Inferior parietal cortex (tissue), 1 donor: ENCODE measurements at regions not wholly inside any gene's neighbourhood (a gene's known extent, or its start where the extent isn't known, plus 50 kb on each side); places are given as distances from the start of the nearest gene placed in this dataset.

Experiments used
- DNase-seq: peaks from one replicate; pipeline ENCODE4 v3.0.0-alpha.2; 2016; ENCODE audit errors: extremely low spot score

DNA sequence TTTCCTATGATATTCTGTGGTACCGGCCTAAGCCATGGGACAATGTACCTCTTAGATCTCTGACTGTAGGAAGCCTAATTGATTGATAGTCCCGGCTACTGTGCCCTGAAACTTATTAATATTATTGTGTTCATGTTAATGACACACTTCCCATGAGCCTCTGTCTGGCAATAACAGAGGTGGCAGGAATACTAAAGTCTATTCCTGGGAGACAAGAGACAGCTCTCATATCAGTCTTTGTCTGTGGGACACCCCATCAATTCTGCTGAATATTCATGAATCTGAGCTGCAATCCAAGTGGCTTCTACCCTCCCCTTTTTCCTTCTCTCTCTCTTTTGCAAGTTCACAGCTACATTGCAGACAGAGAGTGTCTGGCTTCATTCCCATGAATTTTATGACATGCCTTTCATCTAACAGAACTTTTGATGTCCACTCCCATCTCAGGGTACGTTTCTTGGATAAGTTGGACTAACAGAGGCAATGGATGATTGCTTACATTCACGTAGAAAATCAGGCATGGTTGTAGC, 907.5 kb downstream of the ZPLD1 start:
- DNase-seq = no peak

DNA sequence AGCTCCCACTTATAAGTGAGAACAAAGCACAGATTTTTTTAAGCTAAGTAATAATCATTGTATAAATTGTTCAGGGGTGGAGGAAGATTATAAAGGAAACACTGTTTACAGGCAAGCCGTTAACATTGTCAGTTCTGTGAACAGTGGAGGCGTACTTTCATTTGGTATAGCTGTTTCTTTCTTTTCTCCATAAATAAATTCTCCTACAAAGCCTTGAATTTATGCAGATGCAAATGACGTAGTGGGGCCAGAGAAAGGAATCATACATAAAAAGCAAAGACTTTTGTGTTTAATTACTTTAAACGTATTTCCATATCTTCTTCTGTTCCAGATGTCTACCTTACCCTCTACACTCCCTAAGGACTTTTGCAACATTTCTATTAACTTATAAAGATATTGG, 914.9 kb downstream of the ZPLD1 start:
- no peak for DNase-seq

DNA sequence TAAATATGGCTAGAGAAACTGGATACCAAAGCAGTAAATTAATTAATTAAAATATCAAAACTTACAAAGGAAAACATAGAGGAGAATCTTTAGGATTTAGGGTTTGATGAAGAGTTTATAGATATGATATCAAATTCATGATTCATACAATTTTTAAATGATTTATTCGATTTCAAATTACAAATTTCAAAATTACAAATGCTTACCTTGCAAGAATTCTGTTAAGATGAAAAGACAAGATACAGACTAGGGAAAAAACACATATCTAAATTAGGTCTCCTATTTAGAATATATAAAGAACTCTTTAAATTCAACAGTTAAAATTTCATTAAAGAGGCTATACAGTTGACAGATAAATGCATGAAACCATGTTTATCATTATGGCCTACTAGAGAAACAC, 930.7 kb downstream of the ZPLD1 start:
- no peak for DNase-seq

DNA sequence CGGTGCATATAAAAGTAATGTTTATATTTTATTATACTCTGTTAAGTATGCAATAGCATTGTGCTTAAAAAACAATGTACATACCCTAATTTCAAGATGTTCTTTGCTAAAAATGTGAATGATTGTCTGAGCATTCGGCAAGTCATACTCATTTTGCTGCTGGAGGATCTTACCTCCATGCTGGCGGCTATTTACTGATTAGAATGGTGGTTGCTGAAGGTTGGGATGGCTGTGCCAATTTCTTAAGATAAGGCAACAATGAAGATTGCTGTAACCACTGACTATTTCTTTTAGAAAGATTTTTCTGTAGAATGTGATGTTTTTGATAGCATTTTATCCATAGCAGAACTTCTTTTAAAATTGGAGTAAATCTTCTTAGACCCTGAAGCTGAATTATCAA, 932.7 kb downstream of the ZPLD1 start:
- DNase-seq = no peak

DNA sequence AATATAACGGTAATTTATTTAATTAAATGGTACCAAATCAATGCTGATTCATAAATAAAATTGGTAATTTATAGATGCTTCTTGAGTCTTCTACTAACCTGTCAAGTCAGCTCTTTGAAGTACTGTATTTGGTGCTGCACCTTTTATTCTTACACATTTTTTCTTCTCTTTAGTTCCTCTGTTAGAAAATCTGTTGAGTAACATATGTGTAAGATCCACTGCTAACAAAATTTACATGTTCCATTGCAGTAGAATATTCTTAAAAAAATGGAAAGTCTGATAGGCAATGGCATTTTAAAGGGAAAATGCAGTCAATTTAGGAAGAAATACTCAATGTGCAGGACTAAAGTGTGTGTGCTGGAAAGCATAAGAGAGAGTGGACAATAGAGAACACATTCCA, 936.6 kb downstream of the ZPLD1 start:
- no peak for DNase-seq

DNA sequence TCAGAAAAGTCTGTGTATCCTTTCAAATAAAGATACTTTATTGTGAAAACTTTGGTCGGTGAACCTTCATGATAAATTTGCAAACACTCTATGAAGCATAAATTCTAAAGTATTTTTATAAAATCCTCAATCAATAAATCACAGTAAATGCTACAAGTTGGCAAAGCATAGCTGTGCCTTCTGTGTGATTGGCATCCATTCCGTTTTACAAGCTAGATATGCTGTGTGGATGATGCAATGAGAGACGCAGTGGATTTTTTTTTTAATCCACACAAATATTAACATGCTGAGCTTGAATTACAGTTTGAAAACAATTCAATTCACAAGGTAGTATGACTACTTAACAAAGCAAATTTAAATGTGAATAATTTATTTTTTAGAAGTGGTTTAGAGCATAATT, 937.2 kb downstream of the ZPLD1 start:
- DNase-seq = no peak

DNA sequence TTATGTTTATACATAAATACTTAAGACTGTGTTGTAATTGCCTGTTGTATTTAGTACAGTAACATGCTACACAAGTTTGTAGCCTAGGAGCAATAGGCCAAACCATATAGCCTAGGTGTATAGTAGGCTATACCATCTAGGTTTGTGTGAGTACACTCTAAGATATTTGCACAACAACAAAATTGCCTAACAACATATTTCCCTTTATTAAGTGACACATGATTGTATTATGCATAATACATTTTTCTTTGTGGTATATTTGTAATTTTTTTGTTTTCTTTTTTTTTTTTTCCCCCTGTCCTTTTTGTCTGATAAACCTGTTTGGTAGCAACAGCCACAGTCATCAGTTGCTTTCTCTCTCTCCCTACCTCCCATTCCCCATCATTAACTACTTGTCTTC, 945.6 kb downstream of the ZPLD1 start:
- DNase-seq = no peak

DNA sequence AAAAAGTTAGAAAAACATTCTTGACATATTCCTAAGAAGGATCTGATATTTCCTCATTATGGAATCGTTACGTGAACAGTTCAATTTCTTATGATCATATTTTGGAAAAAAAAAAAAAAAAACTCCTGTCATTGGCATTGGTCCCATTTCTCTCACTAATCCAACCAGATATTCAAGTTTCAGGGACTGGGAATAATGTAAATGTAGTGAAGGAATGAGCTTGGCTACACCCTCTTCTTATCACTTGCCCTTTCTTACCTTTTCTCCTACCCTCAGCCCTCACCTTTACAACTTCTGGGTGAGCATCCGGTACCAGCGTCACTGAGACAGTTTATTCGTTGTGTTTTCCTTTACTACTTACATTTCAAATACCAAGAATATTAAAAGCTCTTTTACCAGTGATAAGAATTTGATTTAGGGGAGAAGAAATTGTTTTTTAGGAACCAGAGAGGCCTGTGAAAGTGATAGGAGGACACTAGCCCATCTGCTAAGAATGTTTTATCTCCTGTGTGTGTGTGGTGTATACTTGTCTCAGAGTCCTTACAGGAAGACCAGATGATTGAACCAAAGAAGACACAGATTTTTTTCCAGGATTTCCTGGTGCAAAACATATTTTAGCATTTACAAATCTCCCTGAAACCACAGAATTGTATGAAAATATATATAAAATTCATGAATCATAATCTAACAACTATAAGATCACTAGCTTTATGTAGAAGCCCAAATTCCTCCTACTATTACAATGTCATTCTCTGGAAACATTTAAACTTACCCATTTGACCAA, 946.7 kb downstream of the ZPLD1 start:
- no peak for DNase-seq

DNA sequence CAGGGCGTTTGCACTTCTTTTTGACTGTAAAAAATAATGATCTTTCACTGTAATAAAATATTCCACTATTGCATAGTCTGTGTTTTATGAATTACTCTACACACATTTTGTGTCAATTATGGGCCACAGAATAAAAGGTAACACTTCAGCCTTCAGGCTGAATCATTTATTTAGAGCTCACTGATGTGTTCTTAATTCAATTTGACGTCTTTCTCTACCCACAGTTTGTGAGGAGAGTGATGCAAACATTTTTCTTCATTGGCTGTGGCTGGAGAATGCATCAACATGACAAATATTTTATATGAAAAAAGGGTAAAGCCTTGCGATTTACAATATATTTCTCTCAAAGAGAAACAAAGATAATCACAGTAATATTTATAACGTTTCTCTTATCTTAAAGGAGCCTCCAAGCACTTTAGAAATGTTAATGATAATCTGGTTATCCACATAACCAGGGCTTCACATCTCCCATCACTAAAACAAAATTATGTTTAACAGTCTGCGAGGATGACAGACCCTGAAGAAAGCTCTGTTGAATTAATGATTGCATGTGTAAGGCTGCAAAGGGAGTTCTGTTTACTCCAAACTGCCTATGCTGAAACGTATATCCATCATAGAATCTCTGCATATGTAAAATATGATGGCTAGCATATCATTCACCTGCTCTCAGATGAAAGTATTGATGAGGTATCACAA, 951.3 kb downstream of the ZPLD1 start:
- DNase-seq = no peak

DNA sequence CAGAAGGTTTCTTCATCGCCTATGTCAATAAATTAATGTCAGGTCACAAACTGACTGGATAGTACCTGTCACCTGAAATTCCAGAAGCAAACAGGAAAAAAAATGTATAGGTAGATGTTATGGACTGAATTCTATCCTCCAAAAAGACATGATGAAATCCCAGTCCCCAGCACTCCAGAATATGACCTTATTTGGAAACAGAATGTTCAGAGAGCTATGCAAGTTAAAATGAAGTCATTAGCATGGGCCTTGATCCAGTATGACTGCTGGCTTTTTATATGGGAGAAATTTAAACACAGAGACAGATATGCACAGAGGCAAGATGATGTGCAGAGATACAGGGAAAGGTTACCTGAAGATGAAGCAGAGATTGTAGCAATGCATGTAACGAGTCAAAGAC, 953.4 kb downstream of the ZPLD1 start:
- DNase-seq = no peak

DNA sequence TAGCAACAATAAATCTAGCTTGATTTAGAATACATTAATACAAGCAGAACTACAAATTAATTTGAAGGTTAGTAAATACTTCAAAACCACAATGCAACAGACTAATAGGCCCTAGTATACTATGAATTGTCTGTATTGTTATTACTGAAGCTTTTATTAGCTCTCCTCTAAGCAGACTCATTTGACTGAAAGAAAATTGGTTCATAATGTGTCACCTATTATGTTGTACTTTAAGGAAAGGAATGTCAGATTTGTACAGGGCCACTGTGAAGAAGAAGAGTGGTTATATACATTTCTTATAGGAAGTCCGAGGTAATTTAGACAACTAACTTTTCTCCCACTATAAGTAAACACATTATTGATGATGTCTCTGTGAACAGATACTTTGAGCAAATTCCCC, 954.5 kb downstream of the ZPLD1 start:
- no peak for DNase-seq

DNA sequence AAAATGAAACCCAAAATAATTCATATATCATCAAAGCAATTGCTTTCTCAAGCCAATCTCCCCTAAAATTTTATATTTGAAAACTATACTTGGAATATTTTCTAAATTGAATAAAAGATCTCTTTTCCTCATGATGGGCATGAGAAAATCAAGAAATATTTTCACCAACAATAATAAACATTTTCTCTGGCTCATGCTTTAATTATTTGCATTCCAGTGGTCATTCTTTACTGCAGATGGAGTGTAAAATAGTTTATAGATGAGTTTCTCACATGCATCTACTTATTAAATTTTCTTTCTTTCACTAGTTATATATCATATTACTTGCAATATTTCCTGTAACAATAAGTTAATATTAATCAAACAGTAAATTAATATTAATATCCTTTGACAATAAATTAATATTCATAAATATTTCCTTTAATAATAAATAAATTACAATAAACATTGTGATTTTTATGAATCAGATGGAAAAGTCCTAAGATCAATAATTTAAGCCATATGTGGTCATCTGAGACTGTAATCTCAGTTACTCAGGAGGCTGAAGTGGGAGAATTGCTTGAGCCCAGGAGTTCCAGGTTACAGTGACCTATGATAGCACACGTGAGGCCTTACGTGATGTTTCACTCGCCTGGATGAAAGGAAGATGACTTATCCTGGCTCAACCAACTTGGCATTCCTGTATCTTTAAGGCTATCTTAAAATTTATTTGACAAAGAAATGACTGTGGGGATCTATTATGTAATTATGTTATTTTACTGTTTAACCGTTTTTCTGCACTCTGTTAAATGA, 958.8 kb downstream of the ZPLD1 start:
- no peak for DNase-seq

DNA sequence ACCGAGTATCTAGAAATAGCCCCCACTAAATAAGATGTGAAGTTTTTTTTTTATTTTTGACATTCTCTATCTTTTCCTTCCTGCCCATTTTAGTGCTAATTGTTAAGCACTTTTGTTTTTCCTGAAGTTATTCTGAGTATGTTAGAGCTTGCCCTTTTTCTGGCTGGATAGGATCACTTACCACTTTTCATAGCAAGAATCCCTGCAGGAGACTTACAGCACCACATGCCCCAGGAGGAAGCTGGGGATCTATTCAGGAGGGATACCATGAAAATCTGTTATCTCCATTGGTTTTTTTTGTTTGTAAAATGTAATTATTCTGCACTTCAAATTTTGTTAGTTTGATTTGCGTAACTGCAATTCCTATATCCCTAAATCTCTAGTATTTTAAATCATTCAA, 968.4 kb downstream of the ZPLD1 start:
- no peak for DNase-seq

DNA sequence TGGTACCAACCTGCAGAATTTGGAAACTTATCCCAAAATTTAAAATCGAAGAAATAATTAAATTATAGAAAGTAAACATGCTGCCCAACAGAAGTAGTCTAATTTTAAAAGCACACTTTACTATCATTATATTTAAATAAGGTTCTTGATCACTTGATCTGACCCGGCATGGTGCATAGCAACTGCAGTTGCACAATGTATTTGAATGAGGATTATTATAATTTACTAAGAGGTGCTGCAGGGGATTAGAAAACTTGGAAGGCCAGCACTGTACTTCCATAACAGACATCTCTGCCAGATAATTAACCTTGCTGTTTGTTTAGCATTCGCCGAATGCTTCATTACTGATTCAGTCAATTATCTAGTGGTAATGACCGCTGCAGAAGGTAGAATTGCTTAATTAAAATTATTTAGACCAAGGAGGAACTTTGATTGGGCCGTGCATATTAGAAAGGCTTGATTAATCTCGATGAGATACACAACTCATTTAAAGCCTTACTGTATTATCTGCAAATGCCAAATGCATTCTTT, 971.6 kb downstream of the ZPLD1 start:
- DNase-seq = no peak

DNA sequence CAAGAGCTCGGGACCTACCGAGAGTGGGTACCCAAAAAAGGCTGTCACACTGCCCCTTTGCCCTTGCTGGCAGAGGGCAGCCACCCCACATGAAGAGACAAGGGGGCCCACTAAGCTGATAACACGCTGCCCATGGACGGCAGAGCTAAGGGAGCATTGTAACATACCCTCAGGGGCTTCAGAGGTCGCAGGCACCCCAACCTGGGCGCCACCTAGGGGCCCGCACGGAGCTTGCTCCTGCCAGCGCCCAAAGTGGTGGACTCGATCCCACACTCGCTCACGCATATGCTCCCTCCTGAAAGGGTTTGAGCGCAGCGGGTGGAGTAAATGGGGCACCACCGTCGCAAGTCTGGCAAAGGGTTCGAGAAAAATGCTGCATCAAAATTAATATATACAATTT, 975.4 kb downstream of the ZPLD1 start:
- DNase-seq = no peak

DNA sequence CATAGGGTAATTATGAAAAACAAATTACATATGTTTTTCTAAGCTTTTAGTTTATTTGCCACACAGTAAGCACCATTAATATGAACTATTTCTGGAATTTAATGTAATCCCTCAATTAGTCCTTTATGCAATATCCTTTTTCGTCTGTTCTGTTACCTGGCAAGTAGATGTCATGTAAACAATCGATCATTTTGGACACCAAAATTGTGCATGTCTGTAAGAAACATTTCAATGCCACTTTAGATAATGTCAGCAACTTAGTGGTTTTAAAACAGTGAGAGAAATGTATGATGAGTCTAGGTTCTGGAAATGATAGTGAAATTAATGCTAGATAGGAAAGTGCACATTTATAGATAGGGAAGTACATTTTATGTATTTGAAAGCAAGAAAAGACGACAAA, 986.6 kb downstream of the ZPLD1 start:
- no peak for DNase-seq

DNA sequence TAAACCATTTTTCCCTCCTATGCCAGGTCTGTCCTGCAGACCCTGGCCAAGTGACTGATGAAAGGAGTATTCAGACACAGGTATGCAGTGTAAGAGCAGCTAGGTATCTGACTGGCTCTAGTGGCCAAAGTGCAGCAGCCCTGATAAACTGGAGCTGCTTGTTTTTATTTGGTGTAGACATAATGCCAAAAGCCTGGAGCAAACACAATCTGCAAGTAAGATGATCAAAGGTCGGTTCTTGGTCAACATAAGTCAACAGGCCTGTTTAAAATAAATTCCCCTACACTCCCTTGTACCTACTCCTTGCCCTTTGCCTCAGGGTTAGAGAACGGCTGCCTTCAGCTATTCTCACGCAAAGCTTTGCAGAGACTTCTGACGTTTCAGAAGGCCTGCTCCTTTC, 1003.1 kb downstream of the ZPLD1 start:
- DNase-seq = no peak

DNA sequence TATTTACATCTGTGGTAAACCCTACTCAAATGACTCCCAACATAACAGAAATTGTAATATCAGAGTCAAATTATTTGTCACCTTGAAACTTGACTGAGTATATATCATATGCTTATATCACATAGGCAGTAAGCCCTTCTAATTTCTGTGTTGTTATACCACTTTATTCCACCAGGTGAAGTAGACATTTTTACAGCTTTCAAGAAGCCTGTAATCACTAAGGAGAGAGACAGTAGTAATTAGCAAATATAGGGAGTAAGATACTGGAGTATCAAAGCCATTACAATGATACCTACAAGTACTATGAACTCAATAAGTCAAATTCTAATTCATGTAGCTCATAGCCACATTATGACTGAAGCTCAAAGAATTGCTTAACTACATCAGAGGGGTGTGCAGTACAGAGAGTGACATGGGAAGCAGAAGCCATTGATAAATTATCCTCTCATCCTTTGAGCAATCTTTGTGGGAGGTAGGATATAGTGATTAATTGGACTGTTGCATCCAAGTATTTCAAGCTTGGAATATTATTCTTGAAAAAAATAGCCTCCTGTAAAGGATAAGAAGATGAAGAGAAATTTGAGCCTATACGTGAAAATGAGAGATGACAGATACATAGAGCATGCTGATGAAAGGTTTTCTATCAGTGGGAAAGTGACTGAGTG, 1005.9 kb downstream of the ZPLD1 start:
- no peak for DNase-seq

DNA sequence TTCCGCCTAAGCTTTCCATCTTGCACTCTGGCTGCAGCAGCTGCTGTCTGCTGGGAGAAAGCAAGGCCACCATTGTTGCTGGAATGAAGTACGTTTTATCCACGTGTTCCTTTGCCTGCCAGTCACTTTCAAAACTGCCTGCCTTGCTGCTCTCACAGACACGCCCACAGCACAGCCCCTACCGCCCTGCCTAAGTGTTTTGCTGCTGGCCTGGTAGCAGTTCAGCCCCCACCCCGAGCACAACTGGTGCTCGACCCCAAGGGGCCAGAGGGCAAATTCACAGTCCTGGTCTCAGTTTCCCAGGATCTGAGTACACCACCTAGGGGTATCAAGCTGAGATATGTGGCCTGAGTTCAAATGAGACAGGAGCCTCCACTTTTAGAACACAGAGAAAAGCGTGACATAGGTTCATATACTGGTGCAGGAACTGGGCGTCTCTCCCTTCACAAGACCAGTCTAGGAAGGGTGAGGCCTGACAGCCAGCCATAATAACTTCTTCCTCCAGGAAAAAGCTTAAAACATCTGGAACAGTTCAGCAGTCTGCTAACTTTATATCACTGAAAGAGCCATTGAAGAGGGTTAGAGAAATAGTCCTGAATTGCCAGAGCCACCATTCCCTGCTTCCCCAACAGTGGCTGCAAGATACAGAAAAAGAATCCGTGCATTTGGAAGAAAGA, 1012.3 kb downstream of the ZPLD1 start:
- DNase-seq = no peak

DNA sequence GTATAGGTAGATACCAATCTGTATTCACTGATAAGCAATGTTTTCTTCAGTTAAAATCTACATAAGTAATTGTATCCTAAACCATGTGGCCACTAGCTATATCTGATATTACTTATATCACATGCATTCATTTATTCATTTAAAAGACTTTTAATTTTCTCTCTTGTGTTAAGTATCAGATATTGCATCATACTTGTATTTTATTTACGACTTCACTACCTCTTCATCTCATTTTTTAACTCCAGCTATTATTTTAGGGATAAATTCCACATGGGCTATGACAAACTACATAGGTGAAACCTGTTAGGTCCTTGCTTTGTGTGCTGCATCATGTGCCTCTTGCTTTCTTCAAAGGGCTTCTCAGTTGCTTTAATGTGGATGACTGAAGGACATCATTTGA, 1018.3 kb downstream of the ZPLD1 start:
- no peak for DNase-seq

DNA sequence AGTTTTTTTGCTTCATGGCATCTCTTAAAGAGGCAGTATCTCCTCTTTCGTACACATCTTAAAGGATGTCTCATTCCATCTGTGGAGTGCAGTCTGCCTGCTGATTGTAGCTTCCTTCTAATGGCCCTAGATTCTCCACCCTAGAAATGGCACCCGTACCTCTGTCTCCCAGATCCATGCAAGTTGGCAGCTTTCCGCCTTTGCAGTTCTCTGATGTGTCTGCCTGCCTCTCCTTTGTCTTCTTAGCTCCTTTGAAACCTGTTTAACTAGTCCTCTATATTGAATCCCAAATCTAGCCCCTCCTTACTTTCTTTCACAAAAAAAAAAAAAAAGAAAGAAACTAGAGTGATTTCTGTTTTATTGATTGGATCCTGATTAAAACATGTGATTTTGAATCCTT, 1025.0 kb downstream of the ZPLD1 start:
- no peak for DNase-seq
